ENCODE measurements at regions not wholly inside any gene's neighbourhood (a gene's known extent, or its start where the extent isn't known, plus 50 kb on each side); places are given as distances from the start of the nearest gene placed in this dataset.
"Not testable (repeated sequence)": the region's sequence is repeated elsewhere in the genome, so short reads cannot be mapped to it uniquely, and the experiment has no call there.

DNA sequence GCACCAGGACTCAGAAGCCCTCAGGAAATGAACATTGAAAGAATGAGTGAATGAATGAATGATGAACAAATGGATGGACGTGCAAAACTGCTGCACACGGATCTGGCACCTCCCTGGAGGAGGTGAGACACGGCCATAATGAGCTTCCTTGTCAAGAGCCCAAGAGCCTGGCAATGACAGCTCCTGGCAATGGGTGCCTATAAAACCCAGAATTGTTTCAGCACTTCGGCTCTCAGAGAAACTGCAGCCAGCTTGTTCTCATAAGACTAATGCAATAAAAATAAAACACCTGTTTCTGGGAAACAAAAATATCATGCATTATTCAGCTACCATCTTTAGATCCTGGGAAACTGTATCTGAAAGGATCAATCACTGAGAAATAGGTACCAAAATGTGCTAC is 200.5 kb upstream of the SFSWAP start:
- DNase-seq (ENCODE audit: low read depth) = no peak

GRCh38 chr12:131511391-131511802 is 199.5 kb upstream of the SFSWAP start:
- DNase-seq (ENCODE audit: low read depth) = peak; percentile 34

DNA sequence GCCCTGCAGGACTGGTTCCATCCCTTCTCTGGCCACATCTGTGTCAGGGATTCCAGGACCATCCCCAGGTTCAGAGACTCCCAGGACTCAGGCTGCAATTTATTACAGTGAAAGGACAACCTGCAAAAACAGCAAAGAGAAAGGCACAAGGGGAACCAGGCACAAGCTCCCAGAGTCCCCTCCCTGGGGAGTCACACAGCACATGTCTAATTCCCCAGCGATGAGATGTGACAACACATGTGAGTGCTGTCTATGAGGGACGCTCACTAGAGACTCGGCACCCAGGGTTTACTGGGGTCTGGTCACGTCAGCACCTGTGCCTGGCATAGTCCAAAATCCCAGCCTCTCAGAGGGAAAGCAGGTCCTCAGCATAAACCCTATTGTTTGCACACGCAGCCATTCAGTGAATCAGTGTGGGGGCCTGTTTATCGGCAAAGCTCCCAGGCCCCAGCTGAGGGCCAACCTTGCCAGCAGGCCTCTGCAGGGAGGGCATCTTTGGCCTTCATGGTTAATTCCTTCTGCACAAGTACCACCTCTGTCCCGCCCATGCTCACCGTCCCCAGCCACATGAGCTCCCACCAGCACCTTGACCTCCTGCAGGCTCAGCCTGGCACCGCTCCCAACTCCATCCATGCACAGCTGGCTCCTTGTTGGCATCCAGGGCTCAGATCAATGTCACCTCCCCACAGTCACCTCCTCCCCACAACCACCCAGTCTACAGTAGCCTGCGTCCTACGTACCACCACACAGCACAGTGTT is 198.9 kb upstream of the SFSWAP start:
- DNase-seq (ENCODE audit: low read depth) = no peak

DNA sequence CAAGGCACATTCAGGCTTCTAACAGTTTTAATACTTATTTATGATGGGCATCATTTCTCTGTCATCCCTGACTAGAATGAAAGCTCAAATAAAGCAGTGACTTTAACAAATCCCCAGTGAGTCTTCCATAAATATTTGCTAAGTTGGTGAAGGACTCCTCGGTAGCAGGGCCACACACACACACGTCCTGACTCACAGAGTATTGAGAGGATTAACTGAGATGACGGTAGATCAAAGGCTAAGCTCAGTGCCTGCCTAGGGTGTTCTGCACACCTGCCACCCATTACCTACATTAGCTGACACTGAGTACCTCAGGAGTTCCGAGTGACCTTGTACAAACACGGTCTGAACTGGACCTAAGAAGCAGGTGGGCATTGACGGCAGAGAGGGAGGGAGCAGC is 197.3 kb upstream of the SFSWAP start:
- DNase-seq (ENCODE audit: low read depth) = no peak

DNA sequence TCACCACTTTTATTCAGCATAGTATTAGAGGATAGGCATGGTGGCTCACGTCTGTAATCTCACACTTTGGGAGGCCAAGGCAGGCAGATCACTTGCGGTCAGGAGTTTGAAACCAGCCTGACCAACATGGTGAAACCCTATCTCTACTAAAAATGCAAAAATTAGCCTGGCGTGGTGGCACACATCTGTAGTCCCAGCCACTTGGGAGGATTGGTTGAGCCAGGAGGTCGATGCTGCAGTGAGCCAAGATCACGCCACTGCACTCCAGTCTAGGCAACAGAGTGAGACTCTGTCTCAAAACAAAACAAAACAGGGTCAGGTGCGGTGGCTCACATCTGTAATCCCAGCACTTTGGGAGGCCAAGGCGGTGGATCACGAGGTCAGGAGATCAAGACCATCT is 190.3 kb upstream of the SFSWAP start:
- DNase-seq (ENCODE audit: low read depth) = not testable (repeated sequence)

DNA sequence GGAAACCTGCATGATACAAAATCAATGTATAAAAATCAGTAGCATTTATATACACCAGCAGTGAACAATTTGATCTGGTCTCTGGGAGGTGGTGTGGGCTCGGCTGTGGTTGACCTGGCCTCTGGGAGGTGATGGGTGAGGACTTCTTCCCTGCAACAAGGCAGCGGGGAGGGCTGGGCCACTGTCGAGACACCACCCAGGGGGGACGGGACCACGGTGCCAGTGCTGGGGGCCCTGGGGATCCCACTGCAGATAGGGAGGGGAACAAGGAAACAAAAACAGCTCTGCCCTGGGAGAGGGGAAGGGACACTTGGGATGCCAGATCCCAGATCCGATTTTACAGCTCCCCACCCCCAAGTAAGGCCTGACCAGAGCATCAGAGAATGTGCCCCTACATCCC is 189.6 kb upstream of the SFSWAP start:
- no peak for DNase-seq (ENCODE audit: low read depth)

- DNase-seq (ENCODE audit: low read depth) = no peak
Observed at GRCh38 chr12:131525795-131526508, 184.9 kb upstream of the SFSWAP start.

DNA sequence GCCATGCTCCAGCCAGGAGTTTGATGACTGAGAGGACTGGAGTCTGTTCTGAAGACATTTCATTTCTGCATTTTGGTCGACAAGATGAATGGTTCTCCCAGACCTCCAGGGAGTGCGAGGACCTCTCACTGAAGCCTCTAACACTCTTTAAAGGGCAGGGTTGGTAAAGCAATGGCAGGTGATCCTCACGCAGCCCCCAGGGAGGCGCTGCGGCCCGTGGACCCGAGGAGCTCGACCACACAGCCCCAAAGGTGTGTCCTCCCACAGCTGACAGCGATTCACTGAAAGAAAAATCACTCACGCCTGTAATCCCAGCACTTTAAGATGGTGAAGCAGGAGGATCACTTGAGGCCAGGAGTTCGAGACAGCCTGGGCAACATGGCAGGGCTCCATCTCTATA is 183.8 kb upstream of the SFSWAP start:
- DNase-seq (ENCODE audit: low read depth) = no peak

DNA sequence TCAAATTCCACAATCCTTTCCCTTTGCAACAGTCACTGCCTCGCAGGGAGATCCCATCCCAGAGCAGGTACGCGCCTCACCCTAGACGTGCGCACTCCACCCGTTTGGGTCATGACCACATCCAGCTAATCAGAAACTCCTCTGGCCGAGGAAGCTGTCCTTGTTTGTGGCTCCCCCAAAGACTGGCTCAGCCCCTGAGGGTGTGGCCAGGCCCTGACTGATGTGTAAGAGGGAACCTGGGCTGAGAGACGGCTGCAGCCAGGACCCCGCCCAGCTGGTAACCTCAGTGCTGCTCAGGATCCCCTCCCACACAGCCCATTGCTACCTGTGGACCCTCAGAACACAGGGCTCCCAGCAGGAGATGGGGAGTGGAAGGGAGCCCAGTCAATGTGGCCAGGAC is 183.2 kb upstream of the SFSWAP start:
- DNase-seq (ENCODE audit: low read depth) = no peak

DNA sequence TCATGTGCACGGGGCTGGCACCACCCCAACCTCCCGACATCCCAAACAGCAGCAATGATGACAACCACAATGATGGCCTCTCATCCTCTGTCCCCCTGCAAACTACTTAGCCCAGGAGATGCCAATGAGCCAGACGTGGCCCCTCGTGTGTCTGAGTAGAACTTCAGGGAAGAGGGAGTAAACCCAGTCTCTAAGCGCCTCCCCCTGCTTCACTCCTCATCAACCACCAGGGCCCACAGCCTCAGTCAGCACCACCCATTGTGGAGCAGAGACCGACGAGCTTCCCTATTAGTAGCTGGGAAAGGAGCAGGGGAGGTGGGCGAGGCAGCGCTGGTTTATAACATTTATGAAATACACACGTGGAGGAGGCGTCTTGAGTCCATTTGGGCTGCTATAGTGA is 182.7 kb upstream of the SFSWAP start:
- no peak for DNase-seq (ENCODE audit: low read depth)

GRCh38 chr12:131528667-131529066 is 182.2 kb upstream of the SFSWAP start:
- no peak for DNase-seq (ENCODE audit: low read depth)

DNA sequence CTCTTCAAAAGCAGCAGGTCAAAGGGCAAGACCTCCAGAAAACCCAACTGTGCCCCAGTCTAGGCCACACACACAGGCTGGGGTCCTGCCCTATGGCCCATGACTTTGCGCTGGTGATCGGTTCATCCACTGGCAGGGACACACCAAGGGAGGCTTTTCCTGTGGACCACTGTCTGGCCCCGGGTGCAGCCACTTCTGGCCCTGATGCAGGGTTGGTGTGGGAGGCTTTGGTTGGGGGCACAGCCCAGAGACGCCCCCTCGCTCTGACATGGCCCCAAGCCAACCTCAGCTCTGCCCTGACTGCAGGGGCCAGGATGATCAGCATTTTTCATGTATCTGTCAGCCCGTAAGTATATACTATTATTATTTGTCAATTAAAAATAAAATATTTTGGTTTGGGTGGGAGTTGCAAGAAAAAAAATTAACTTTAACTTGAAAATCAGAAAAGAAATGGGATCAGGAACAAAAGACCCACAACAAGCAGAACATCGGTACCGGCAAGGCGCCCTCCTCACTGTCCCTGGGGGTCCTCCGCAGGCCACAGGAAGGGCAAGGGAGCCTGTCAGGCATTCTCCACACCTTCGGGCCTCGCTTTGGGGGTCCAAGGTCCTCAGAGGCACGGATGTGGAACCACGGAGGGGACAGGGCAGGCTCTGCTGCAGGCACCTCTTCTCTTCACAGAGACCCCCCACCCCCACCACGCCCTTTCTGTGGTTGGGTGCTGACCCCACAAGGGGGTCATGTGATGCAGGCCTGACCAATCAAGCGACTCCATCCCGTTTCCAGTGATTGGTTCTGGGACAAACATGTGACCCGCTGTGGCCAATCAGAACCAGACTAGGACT is 181.5 kb upstream of the SFSWAP start:
- no peak for DNase-seq (ENCODE audit: low read depth)

DNA sequence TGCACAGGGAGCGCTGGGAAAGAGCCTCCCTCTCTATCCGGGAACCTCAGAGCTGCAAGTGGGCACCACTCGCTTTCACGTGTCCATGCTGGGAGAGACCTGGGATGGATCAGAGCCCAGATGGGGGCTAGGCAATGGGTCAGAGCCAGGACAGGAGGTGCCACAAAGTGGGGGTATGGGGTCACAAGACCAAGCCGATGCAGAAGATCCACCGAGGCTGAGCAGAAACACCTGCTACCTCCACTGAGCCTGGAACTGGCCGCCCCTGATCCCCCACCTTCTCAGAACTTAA is 180.9 kb upstream of the SFSWAP start:
- DNase-seq (ENCODE audit: low read depth) = no peak

DNA sequence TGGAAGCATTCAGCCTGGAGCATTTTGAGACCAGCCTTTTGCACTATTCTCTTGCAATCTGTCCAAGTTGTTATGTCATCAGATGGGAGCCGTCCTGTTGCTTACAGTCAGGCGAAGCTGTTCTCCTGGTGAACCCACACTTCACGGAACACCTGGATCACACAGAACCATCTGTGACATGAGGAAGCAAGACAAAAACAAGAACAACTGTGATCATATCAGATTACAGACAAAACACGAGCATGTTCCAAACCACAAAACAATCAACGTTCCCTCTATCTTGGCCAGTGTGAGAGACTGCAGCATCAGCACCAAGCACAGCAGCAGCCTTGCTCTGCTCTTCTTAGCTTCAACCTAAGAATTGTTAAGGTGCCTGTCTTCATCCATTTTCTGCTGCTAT is 180.5 kb upstream of the SFSWAP start:
- DNase-seq (ENCODE audit: low read depth) = no peak

GRCh38 chr12:131533139-131533538 is 177.8 kb upstream of the SFSWAP start:
- DNase-seq (ENCODE audit: low read depth) = no peak

GRCh38 chr12:131535779-131536178 is 175.1 kb upstream of the SFSWAP start:
- no peak for DNase-seq (ENCODE audit: low read depth)

GRCh38 chr12:131536337-131536736 is 174.6 kb upstream of the SFSWAP start:
- peak; percentile 7 for DNase-seq (ENCODE audit: low read depth)

DNA sequence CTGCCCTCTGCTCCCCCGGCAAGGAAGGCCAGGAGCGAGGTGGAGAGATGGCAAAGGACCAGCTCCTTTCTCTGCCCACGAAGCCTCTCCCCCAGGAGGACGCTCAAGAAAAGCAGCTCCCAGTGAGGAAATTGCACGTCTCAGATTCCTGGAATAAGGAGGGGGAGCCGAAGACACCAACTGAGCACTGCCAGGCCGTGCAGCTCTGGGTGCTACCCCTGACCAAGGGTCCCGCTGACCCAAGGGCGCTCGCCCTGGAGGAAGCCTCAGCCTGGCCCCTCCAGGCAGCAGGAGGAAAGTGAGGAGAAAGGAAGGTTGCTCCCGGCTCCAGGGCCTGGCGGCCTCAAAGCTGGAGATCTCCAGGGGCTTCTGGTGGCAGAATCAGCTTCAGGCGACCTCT is 174.1 kb upstream of the SFSWAP start:
- no peak for DNase-seq (ENCODE audit: low read depth)

GRCh38 chr12:131537267-131537958 is 173.5 kb upstream of the SFSWAP start:
- no peak for DNase-seq (ENCODE audit: low read depth)

- DNase-seq (ENCODE audit: low read depth) = no peak
Observed at GRCh38 chr12:131539381-131539780, 171.5 kb upstream of the SFSWAP start.

- DNase-seq (ENCODE audit: low read depth) = no peak
Observed at GRCh38 chr12:131540138-131540623, 170.7 kb upstream of the SFSWAP start.

- not testable (repeated sequence) for DNase-seq (ENCODE audit: low read depth)
Observed at GRCh38 chr12:131541512-131541911, 169.4 kb upstream of the SFSWAP start.
